Kidney (tissue), 13 donors: ENCODE measurements at regions not wholly inside any gene's neighbourhood (a gene's known extent, or its start where the extent isn't known, plus 50 kb on each side); places are given as distances from the start of the nearest gene placed in this dataset.

ENCODE experiments used
- DNase-seq, 5 donors: peaks; one replicate each; pipeline ENCODE4 v3.0.0-alpha.2; 2013 to 2020
- FAIRE-seq: peaks from 2 replicates; lab custom pipeline; 2012; peaks lifted over from hg19 to GRCh38; lab: Jason Lieb, UNC
- H3K27ac ChIP-seq, 2 donors: one replicate each; pipeline ENCODE4 v1.7.0; 2013; ENCODE audit warnings: low read depth in 2 of 2, low read length in 2 of 2, inconsistent platforms in 1 of 2
- H3K27me3 ChIP-seq: one replicate; pipeline ENCODE4 v1.7.1; 2013; ENCODE audit warnings: low read length, inconsistent platforms; ENCODE audit not compliant: control insufficient read depth, insufficient read depth
- H3K36me3 ChIP-seq, 3 donors: one replicate each; pipeline versions ENCODE4 v1.7.0 to v1.7.1; 2013; ENCODE audit warnings: low read length in 3 of 3, control low read depth in 1 of 3, inconsistent platforms in 1 of 3; ENCODE audit not compliant: insufficient read depth in 3 of 3, control insufficient read depth in 2 of 3
- H3K4me1 ChIP-seq, 3 donors: one replicate each; pipeline versions ENCODE4 v1.7.0 to v1.7.1; 2013; ENCODE audit warnings: low read length in 3 of 3, inconsistent platforms in 1 of 3, low read depth in 1 of 3; ENCODE audit not compliant: control insufficient read depth in 2 of 3, insufficient read depth in 2 of 3
- H3K4me3 ChIP-seq, 3 donors: one replicate each; pipeline versions ENCODE4 v1.7.0 to v1.8.1; 2013; ENCODE audit warnings: low read length in 3 of 3, control low read depth in 1 of 3, inconsistent platforms in 1 of 3
- H3K9ac ChIP-seq, 3 donors: one replicate each; pipeline versions ENCODE4 v1.7.0 to v1.7.1; 2013; ENCODE audit warnings: low read length in 3 of 3, control low read depth in 1 of 3, inconsistent platforms in 1 of 3
- H3K9me3 ChIP-seq, 3 donors: one replicate each; pipeline versions ENCODE4 v1.7.0 to v1.7.1; 2013; ENCODE audit warnings: low read length in 3 of 3, control low read depth in 1 of 3, inconsistent platforms in 1 of 3; ENCODE audit not compliant: control insufficient read depth in 2 of 3, insufficient read depth in 1 of 3
- CTCF ChIP-seq: IDR thresholded peaks from 3 replicates; pipeline ENCODE4 v1.5.1; 2012; ENCODE audit warnings: mild to moderate bottlenecking, moderate library complexity, borderline replicate concordance; ENCODE audit not compliant: insufficient read depth; ENCODE audit errors: extremely low read depth
- intact Hi-C: fragments of 100-400 bp; cut with DNase I; formaldehyde crosslinking; loops from one replicate; pipeline ENCODE4 v1.11.1; 2022
- donor health status: control.
- donor health status: control.
- donor health status: control.
- donor health status: control.
- donor health status: control.
- donor health status: DM: yes; HTN: yes; CAD: no.
- donor health status: Normal renal cell carcinoma (clear cell type).

GRCh38 chr7:131235489-131236317 lies 92.0 kb upstream of the MKLN1 start:
- Histone ChIP-seq H3K9ac (no peak overlapping the region), H3K36me3 (no peaks in the 10 kb centered on the region), H3K4me3 (no peak overlapping the region), H3K4me1 (no peaks in the 10 kb centered on the region), H3K27ac (peak overlapping the region in 1 of 2 donors; percentile 5), H3K9me3 (no peaks in the 10 kb centered on the region), H3K27me3 (no peaks in the 10 kb centered on the region)
- TF ChIP-seq CTCF: no peak
- intact Hi-C loops: no loop called here
- FAIRE-seq (no peak), DNase-seq (peak in 1 of 5 donors; percentile 29)

GRCh38 chr7:131236318-131236672 lies 91.4 kb upstream of the MKLN1 start:
- FAIRE-seq (no peak), DNase-seq (no peak)
- H3K4me1 ChIP-seq: no peaks in the 10 kb centered on the region
- no peaks in the 10 kb centered on the region for H3K27me3 ChIP-seq
- H3K27ac ChIP-seq: no peak overlapping the region
- H3K36me3 ChIP-seq: no peaks in the 10 kb centered on the region
- no peak overlapping the region for H3K4me3 ChIP-seq
- H3K9me3 ChIP-seq: no peaks in the 10 kb centered on the region
- intact Hi-C loops: no loop called here
- H3K9ac ChIP-seq: no peak overlapping the region
- no peak for TF ChIP-seq CTCF

- Histone ChIP-seq H3K9ac (no peak overlapping the region), H3K4me3 (no peak overlapping the region), H3K4me1 (no peaks in the 10 kb centered on the region), H3K27ac (no peak overlapping the region), H3K9me3 (no peaks in the 10 kb centered on the region), H3K36me3 (no peaks in the 10 kb centered on the region), H3K27me3 (no peaks in the 10 kb centered on the region)
- TF ChIP-seq CTCF: no peak
- intact Hi-C loops: no loop called here
- no peak for FAIRE-seq
- DNase-seq: no peak
These were observed 89.2 kb upstream of the MKLN1 start for GRCh38 chr7:131238347-131238931.
